Stimulated activated CD8-positive, alpha-beta memory T cell treated with anti-CD3 and anti-CD28 coated beads, Interleukin-12 subunit alpha, Interleukin-12 subunit beta, amount 100 ng/mL, for 24 hours (primary cell): ENCODE measurements at regions not wholly inside any gene's neighbourhood (a gene's known extent, or its start where the extent isn't known, plus 50 kb on each side); places are given as distances from the start of the nearest gene placed in this dataset.

Experiments
- DNase-seq: peaks from one replicate; pipeline ENCODE4 v3.0.0-alpha.2; 2020; ENCODE audit errors: extremely low read depth

DNA sequence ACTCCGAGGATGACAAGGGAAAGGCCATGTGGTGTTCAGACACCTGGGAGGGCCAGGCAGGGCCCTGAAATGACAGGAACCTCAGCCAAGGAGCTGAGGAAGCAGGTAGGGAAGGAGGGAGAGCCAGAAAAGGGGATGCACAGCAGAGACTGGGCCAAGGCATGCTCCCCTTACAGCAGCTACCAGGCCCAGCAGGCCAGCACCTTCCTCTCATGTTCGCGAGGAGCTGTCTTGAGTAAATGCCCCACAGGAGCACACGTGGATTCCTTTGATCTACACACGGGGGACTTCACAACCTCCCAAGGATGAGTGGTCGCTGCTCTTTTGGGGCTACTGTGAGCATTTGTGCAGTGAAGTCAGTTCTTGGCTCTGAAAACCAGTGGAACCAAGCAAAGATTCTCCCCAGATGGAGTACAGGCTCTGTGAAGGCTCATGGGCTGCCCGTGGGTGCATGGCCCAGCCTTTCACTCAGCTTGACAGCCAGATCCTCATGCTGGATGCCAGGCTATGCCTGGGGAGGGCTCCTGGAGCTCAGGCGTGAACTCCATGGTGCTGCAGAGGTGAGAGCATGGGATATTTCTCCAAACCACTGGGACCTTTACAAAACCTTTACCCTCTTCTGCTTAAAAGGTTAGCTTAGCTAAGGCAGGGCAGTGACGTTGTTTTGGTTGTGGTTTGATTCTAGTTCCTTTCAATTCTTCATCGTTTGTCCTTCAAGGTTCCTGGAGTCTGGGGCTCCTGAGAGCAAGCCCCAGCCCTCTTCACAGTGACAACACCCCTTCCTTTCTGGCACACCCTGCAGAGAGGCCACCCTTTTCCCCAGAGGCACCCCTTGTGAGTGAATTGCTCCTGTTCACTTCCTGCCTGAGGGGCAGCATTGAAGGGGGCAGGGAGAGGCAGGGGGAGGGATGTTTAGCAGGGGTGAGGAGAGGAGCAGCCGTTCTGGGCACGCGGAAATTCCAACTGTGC lies 74.2 kb upstream of the ZPBP start:
- no peak for DNase-seq

DNA sequence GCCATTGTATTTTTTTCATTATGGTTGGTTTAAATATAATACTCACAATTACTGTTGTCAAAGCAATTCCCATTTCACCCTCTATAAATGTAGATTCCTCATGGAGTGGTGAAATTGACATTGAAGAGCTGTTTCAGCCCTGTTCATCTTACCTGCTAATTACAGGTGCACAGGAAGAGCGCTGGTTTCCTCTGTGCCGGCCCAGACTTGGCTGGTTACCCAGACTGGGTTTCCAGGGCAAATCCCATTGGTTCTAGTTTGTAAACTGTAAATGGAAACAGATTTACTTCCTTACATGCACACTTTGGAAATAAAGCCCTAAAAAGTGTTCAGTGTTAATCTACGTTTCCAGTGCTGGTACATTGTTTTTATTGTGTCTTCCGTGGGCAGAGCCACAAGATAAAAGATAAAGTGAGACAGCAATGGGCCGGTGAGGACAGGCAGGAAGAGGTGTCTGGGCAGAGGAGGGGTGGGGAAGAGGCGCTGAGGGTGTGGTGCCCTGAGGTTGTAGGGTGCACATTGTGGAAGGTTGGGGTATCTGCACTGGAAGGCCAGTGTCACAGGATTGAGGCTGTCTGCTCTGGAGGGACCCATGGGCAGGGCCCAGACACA lies 71.6 kb upstream of the ZPBP start:
- DNase-seq, result no peak

- DNase-seq, result no peak
Measured at GRCh38 chr7:50160206-50160605, 67.2 kb upstream of the ZPBP start.

GRCh38 chr7:50159154-50159553 lies 66.1 kb upstream of the ZPBP start:
- no peak for DNase-seq

GRCh38 chr7:50156706-50157105 lies 63.7 kb upstream of the ZPBP start:
- no peak for DNase-seq

DNA sequence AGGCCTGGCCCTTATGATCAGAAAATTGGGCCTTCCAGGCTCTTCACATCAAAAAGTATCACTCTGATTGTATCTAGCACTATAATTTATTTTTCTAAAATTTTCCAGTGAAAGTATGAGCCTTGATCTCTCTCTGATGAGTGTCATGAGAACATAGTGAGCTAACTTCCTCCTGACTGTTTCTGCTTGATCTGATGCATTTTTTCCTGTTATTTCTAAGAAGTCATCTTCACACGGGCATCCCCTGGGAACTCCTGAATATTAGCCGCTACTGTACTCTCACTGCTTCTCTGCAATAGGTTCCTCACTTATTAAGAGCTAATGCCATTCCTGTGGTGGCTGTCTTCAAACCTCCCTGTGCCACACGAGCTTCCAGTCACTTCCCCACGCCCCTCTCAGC lies 63.1 kb upstream of the ZPBP start:
- no peak for DNase-seq

GRCh38 chr7:50155755-50156154 lies 62.7 kb upstream of the ZPBP start:
- no peak for DNase-seq

DNA sequence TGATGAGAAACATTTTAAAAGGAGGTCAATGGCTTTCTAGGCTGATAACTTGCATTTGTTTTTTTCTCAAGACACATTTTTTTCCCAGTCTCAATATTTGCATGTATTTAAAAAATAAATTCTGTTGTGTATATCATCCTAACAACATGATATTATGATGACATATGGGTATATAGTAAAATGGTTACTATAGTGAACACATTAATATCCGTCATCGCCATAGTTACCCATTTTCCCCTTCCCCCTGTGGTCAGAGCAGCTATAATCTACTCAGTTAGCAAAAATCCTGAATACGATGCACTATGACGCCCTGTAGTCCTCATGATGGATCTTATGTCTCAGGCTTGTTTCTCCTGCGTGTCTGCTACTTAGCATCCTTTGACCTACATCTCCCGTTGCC lies 60.9 kb upstream of the ZPBP start:
- DNase-seq, result no peak

DNA sequence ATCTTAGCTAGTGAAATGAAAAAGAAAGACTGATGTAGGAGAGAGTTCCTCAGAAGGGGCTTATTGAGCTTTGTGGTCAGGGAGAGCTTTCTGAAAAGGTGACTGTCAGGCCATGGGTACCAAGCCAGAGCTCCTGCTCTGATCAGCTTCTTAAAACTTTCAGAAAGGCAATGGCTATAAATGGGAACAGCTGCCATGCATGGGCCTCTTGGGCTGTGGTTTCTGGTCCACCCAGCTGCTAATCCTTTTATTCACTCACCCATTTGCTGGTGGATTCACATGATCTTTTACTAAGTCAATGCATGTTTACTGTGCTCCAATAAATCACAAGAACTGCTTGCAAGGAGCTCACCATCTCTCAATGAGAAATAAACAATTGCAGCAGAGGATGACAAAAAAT lies 60.1 kb upstream of the ZPBP start:
- no peak for DNase-seq

- no peak for DNase-seq
Measured at GRCh38 chr7:50152486-50152885, 59.4 kb upstream of the ZPBP start.

GRCh38 chr7:50151661-50152060 lies 58.6 kb upstream of the ZPBP start:
- no peak for DNase-seq

DNA sequence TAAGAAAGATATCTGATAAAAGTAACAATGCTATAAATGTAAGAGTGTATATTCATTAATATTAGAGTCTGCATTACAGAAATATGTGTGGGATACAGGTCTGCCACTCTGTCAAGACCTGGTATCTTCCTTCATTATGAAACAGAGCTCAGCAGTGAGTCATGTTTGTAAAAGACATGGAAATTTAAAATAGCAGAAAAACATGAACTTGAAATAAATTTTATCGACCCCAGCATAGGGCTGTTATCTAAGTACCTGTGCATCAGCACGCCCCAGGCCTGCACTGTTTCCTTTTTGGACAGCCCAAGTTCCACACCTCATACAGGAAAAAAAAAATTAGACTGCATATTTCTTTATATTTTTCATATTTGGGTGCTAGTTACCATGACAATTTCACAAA lies 58.0 kb upstream of the ZPBP start:
- DNase-seq, result no peak

DNA sequence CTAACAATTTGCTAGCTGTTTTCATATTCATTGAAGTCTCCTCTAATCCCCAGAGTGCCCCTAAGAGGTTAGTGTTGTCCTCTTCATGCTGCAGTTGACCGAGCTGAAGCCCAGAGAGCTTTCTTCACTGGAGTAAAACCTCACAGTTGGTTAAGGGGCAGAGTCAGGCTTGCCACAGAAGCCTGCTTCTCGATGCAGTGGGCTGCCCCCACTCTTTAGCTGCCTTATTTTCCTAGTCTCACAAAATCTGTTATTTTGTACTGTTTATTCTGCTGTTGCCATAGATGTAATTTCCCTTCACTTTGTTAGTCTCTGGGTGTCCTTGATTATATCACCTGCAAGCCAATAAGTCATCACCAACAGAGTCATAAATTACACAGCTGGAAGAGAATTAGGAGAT lies 56.3 kb upstream of the ZPBP start:
- DNase-seq, result no peak

DNA sequence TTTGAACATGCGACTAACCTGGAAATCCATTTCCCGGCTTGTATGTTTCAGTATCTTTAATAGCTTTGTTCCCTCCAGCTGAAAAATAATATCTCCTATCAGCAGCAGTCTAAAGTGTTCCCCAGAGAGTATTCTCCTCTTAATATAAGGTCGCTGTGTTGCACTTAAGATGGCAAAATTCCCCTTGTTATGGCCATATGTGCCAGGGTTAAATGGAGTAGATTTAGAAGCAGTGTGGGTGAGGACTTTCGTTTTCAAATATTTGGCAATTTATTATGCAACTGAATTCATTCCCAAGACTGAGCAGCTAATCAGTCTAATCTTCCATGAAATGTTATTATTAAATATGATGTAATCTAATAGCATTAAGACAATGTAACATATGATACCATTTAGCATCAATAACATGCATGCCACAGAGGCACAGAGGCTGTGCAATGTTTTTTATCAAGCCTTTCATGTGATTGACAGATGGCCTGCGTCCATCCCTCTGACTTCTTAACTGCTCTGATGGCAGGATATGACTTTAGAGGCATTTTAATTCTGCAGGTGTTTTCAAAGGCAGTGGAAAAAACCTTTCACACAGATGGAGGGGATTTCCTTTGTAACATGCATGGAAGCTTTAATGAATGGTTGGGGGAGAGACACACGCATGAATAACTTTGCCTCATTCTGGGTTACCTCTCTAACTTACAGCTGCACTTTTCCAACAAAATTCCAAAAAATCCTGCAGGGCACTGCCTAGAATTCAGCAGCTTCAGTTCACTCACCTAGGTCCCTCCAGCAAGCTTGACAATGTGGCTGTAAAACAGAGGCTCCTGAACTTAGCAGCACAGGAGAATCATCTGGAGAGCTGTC lies 55.1 kb upstream of the ZPBP start:
- DNase-seq, result no peak

- DNase-seq, result no peak
Measured at GRCh38 chr7:50146692-50147091, 53.6 kb upstream of the ZPBP start.

GRCh38 chr7:50145801-50146338 lies 52.8 kb upstream of the ZPBP start:
- DNase-seq, result no peak

DNA sequence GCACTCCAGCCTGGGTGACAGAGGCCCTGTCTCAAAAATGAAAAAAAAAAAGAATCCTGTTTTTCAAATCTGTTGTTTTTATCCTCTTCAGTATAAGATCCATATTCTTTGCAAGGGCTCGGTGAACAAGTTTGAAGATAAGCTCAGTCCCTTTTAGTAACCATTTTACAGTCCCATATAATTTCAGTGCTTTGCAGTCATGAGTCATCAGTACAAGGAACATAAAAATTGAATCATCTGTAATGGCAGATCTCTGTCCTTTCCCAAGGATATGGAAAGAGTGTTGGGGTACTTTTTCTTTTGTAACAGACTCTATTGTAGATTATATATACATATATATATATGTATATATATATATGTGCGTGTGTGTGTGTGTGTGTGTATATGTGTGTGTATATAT lies 52.2 kb upstream of the ZPBP start:
- DNase-seq, result no peak
